SK-N-SH (cell line): ENCODE measurements at regions not wholly inside any gene's neighbourhood (a gene's known extent, or its start where the extent isn't known, plus 50 kb on each side); places are given as distances from the start of the nearest gene placed in this dataset.

Experiments used
- CTCF ChIA-PET: fragments of 300-600, 350-600 bp; formaldehyde crosslinking; extraction: SDS; loops from one replicate; lab custom pipeline; 2021; lab: Yijun Ruan, JAX
- POLR2A ChIA-PET: fragments of 350-600 bp; sonication (Branson Sonifier 250); formaldehyde crosslinking; extraction: SDS; loops from one replicate; lab custom pipeline; 2020; ENCODE audit warnings: antibody characterized with exemption, inconsistent platforms; lab: Yijun Ruan, JAX
- DNase-seq: peaks from one replicate; pipeline ENCODE4 v3.0.0; 2012
- H2AFZ ChIP-seq: fragments of 200-600 bp; sonication (generic); 2 replicates; pipeline ENCODE4 v1.8.1; 2016; ENCODE audit warnings: antibody characterized with exemption, mild to moderate bottlenecking, low read depth
- H3F3A ChIP-seq: fragments of 200-600 bp; sonication (generic); replicated peaks from 2 replicates; pipeline ENCODE3; 2016; ENCODE audit warnings: antibody characterized with exemption, mild to moderate bottlenecking; ENCODE audit not compliant: insufficient read depth
- H3K27ac ChIP-seq, 2 experiments: fragments of 200-500 bp in 1 of 2; fragments of 200-600 bp in 1 of 2; sonication (Bioruptor generic) in 1 of 2; sonication (generic), shearing (Covaris generic) in 1 of 2; 2 replicates each; pipeline versions ENCODE4 v1.5.1 to v1.6.1; 2014 to 2016; ENCODE audit warnings: low read depth in 2 of 2, inconsistent platforms in 1 of 2, low read length in 1 of 2, mild to moderate bottlenecking in 1 of 2, mixed read lengths in 1 of 2
- H3K27me3 ChIP-seq: fragments of 200-600 bp; sonication (generic), shearing (Covaris generic); 2 replicates; pipeline ENCODE4 v1.6.1; 2016; ENCODE audit warnings: mixed run types; ENCODE audit not compliant: insufficient read depth
- H3K36me3 ChIP-seq, 2 experiments: fragments of 200-500 bp in 1 of 2; fragments of 200-600 bp in 1 of 2; sonication (Bioruptor generic) in 1 of 2; sonication (generic) in 1 of 2; replicated peaks in 1 of 2; 2 replicates each; pipeline versions ENCODE3 to v1.5.1; 2014 to 2016; ENCODE audit warnings: low read length in 1 of 2, mild to moderate bottlenecking in 1 of 2; ENCODE audit not compliant: insufficient read depth in 2 of 2, control insufficient read depth in 1 of 2
- H3K4me1 ChIP-seq, 2 experiments: fragments of 200-500 bp in 1 of 2; fragments of 200-600 bp in 1 of 2; sonication (Bioruptor generic) in 1 of 2; sonication (generic), shearing (Covaris generic) in 1 of 2; 2 replicates each; pipeline versions ENCODE4 v1.5.1 to v1.6.1; 2014 to 2016; ENCODE audit warnings: low read depth in 1 of 2, low read length in 1 of 2, mixed run types in 1 of 2; ENCODE audit not compliant: insufficient read depth in 2 of 2, control insufficient read depth in 1 of 2
- H3K4me2 ChIP-seq: fragments of 200-600 bp; sonication (generic), shearing (Covaris generic); 2 replicates; pipeline ENCODE4 v1.6.1; 2017; ENCODE audit warnings: mixed run types
- H3K4me3 ChIP-seq, 2 experiments: fragments of 200-500 bp in 1 of 2; fragments of 200-600 bp in 1 of 2; sonication (Bioruptor generic) in 1 of 2; sonication (generic), shearing (Covaris generic) in 1 of 2; 2 replicates each; pipeline versions ENCODE4 v1.5.1 to v1.8.1; 2014 to 2016; ENCODE audit warnings: low read depth in 2 of 2, inconsistent platforms in 1 of 2, low read length in 1 of 2, mild to moderate bottlenecking in 1 of 2, mixed read lengths in 1 of 2, moderate library complexity in 1 of 2
- H3K79me2 ChIP-seq: fragments of 200-600 bp; sonication (generic); 2 replicates; pipeline ENCODE4 v1.8.1; 2017; ENCODE audit warnings: mild to moderate bottlenecking; ENCODE audit not compliant: insufficient read depth
- H3K9ac ChIP-seq: fragments of 200-600 bp; sonication (generic); 2 replicates; pipeline ENCODE4 v1.6.1; 2017; ENCODE audit warnings: mixed run types
- H3K9me2 ChIP-seq: fragments of 200-600 bp; sonication (generic); 2 replicates; pipeline ENCODE4 v1.6.1; 2017; ENCODE audit warnings: mixed run types
- H3K9me3 ChIP-seq: fragments of 200-600 bp; sonication (generic); 2 replicates; pipeline ENCODE4 v1.6.1; 2017; ENCODE audit warnings: mixed run types, mild to moderate bottlenecking, moderate library complexity
- H4K20me1 ChIP-seq: fragments of 200-600 bp; sonication (generic); 2 replicates; pipeline ENCODE4 v1.6.1; 2017; ENCODE audit warnings: mild to moderate bottlenecking, mixed run types; ENCODE audit not compliant: insufficient read depth
- ELF1 ChIP-seq: IDR thresholded peaks from 2 replicates; pipeline ENCODE4 v1.4.0; 2012
- FOXM1 ChIP-seq: IDR thresholded peaks from 2 replicates; pipeline ENCODE4 v1.4.0; 2012; ENCODE audit warnings: low read depth, mild to moderate bottlenecking
- GABPA ChIP-seq: IDR thresholded peaks from 2 replicates; pipeline ENCODE4 v1.4.0; 2012; ENCODE audit warnings: low read depth, mild to moderate bottlenecking
- NFIC ChIP-seq: IDR thresholded peaks from 2 replicates; pipeline ENCODE4 v1.4.0; 2012; ENCODE audit warnings: borderline replicate concordance
- RAD21 ChIP-seq: IDR thresholded peaks from 2 replicates; pipeline ENCODE4 v1.6.1; 2012; ENCODE audit warnings: mild to moderate bottlenecking, low read length
- RFX5 ChIP-seq: IDR thresholded peaks from 2 replicates; pipeline ENCODE4 v1.6.1; 2012; ENCODE audit warnings: mild to moderate bottlenecking, improper control_type of control experiment, low read length
- TCF12 ChIP-seq: IDR thresholded peaks from 2 replicates; pipeline ENCODE4 v1.4.0; 2012
- TEAD4 ChIP-seq: IDR thresholded peaks from 2 replicates; pipeline ENCODE4 v1.4.0; 2012; ENCODE audit warnings: mild to moderate bottlenecking, borderline replicate concordance; ENCODE audit not compliant: insufficient read depth
- YY1 ChIP-seq: IDR thresholded peaks from 2 replicates; pipeline ENCODE4 v1.4.0; 2012; ENCODE audit warnings: low read depth, mild to moderate bottlenecking
- WGBS: methylation state at CpG from one replicate; pipeline ENCODE4 v1.1.6; 2017; ENCODE audit warnings: low lambda C conversion rate; 5-methylcytosine and 5-hydroxymethylcytosine counted together
- TF ChIP-seq, protein P1 (sequence below): IDR thresholded peaks from 2 replicates; pipeline ENCODE4 v1.4.0; 2012; ENCODE audit warnings: low read depth, borderline replicate concordance
- TF ChIP-seq, protein P2 (sequence below): IDR thresholded peaks from 2 replicates; pipeline ENCODE4 v1.4.0; 2012; ENCODE audit warnings: low read depth, borderline replicate concordance
- TF ChIP-seq, protein P3 (sequence below): fragments of 150-350 bp; IDR thresholded peaks from 2 replicates; pipeline ENCODE4 v1.6.1; 2017; ENCODE audit warnings: antibody characterized with exemption, low read length, low read depth, borderline replicate concordance

DNA sequence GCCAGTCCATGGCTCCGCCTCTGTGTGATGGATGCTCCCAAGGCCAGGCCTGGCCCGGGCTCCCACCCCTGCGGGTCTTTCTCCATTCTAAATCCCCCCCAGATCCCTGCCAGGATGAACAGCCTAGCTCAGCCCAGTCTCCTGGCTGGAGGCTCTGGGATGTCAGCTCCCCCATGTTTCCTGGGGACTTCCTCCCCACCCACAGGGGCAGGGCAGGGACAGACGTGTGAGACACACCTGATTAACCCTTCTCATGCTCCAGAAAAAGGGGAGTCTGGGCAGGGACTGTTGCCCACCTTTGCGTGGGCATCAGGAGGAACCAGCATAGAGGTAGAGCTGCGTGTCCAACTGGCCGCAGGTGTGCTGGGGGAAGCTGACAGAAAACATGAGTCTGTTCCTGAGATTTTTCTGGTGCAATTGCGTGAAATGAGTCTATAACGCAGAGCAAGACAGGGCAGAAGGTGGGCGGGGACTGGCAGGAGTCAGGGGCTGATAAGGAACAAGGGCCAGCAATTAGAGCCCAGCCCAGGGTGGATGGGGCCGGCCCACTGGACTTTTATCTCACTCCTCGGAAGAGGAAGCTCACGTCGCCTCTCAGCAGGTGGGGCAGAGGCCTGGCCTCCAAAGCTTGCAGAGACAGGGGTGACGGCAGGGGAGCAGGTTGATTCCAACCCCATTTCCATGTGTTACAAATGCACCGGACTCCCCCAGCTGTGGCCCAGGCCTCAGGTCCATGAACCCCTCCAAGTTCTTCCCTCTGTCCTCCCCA, 238.2 kb downstream of the RBFOX3 start:
- Histone ChIP-seq H4K20me1 (no peaks in the 10 kb centered on the region), H2AFZ (no peak overlapping the region), H3K27me3 (peaks cover 25% of the 10 kb centered on the region; the same call in 1 of the 2 replicates), H3K27ac (no peak overlapping the region), H3K36me3 (no peaks in the 10 kb centered on the region), H3K4me3 (no peak overlapping the region), H3K9ac (no peak overlapping the region), H3K4me2 (no peak overlapping the region), H3K4me1 (no peaks in the 10 kb centered on the region), H3K79me2 (no peaks in the 10 kb centered on the region), H3F3A (no peaks in the 10 kb centered on the region), H3K9me3 (no peaks in the 10 kb centered on the region), H3K9me2 (no peaks in the 10 kb centered on the region)
- ChIA-PET POLR2A (no interaction called here), CTCF (interaction anchor here (0.8 to 6.0 kb wide), 7 partner anchors 14 to 285 kb away, joined by 3 to 61 read pairs (median 6); no protein-coding TSS in a partner anchor)
- TF ChIP-seq, protein P1, sequence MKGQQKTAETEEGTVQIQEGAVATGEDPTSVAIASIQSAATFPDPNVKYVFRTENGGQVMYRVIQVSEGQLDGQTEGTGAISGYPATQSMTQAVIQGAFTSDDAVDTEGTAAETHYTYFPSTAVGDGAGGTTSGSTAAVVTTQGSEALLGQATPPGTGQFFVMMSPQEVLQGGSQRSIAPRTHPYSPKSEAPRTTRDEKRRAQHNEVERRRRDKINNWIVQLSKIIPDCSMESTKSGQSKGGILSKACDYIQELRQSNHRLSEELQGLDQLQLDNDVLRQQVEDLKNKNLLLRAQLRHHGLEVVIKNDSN: no peak
- TF ChIP-seq YY1 (no peak), FOXM1 (no peak), RFX5 (no peak), TCF12 (no peak)
- TF ChIP-seq, protein P2, sequence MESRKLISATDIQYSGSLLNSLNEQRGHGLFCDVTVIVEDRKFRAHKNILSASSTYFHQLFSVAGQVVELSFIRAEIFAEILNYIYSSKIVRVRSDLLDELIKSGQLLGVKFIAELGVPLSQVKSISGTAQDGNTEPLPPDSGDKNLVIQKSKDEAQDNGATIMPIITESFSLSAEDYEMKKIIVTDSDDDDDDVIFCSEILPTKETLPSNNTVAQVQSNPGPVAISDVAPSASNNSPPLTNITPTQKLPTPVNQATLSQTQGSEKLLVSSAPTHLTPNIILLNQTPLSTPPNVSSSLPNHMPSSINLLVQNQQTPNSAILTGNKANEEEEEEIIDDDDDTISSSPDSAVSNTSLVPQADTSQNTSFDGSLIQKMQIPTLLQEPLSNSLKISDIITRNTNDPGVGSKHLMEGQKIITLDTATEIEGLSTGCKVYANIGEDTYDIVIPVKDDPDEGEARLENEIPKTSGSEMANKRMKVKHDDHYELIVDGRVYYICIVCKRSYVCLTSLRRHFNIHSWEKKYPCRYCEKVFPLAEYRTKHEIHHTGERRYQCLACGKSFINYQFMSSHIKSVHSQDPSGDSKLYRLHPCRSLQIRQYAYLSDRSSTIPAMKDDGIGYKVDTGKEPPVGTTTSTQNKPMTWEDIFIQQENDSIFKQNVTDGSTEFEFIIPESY: no peak
- WGBS: 48% methylated on average over 16 of the region's 16 CpGs
- no peak for DNase-seq

DNA sequence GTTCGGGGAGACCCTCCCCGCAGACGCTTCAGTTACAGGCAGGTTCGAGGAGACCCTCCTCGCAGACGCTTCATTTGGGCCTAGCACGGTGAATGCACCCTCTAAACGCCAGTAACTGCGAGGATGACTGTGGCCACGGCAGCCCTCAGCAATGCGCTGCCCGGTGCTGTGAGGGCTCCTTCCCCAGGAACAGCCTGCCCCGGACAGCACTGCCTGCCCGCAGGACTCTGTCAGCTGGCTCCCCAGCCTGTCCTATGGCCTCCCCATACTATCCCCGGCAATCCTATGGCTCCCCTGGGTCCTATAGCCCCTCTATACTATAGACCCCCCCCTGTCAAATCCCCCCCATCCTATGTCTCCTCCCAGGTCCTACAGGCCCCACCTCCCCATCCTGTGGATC, 238.9 kb downstream of the RBFOX3 start:
- Histone ChIP-seq H3K79me2 (no peaks in the 10 kb centered on the region), H3K9me3 (no peaks in the 10 kb centered on the region)

More for the DNA sequence above, 238.9 kb downstream of the RBFOX3 start:
- Histone ChIP-seq H3K9me2 (no peaks in the 10 kb centered on the region), H2AFZ (no peak overlapping the region), H4K20me1 (no peaks in the 10 kb centered on the region), H3K27ac (no peak overlapping the region), H3K4me2 (no peak overlapping the region), H3F3A (no peaks in the 10 kb centered on the region), H3K36me3 (no peaks in the 10 kb centered on the region), H3K27me3 (peaks cover 19% of the 10 kb centered on the region; the same call in 1 of the 2 replicates), H3K4me1 (no peaks in the 10 kb centered on the region), H3K9ac (no peak overlapping the region), H3K4me3 (no peak overlapping the region)
- WGBS: 49% methylated on average over 7 of the region's 15 CpGs
- no peak for DNase-seq
- TF ChIP-seq, protein P3, sequence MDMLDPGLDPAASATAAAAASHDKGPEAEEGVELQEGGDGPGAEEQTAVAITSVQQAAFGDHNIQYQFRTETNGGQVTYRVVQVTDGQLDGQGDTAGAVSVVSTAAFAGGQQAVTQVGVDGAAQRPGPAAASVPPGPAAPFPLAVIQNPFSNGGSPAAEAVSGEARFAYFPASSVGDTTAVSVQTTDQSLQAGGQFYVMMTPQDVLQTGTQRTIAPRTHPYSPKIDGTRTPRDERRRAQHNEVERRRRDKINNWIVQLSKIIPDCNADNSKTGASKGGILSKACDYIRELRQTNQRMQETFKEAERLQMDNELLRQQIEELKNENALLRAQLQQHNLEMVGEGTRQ: no peak
- TF ChIP-seq RAD21: no peak
- no peak for TF ChIP-seq RFX5
- no peak for TF ChIP-seq TEAD4
- TF ChIP-seq ELF1: no peak
- TF ChIP-seq GABPA: no peak
- TF ChIP-seq NFIC: no peak
- POLR2A ChIA-PET: no interaction called here
- CTCF ChIA-PET: interaction anchor here (1.0 to 6.0 kb wide), 5 partner anchors 16 to 284 kb away, joined by 3 to 61 read pairs (median 9); no protein-coding TSS in a partner anchor
